Thyroid gland (tissue), 4 donors: ENCODE measurements at regions not wholly inside any gene's neighbourhood (a gene's known extent, or its start where the extent isn't known, plus 50 kb on each side); places are given as distances from the start of the nearest gene placed in this dataset.

Source experiments
- DNase-seq, 2 donors: peaks; one replicate each; pipeline ENCODE4 v3.0.0-alpha.2; 2019
- H3K27ac ChIP-seq, 3 donors: fragments of 200-600 bp; sonication (generic); 1 replicate in 2 of 3; 2 replicates in 1 of 3; pipeline ENCODE4 v1.5.1; 2016 to 2019; ENCODE audit warnings: mild to moderate bottlenecking in 1 of 3, moderate library complexity in 1 of 3
- H3K27me3 ChIP-seq: fragments of 200-600 bp; sonication (generic); one replicate; pipeline ENCODE4 v1.5.1; 2019
- H3K36me3 ChIP-seq, 2 donors: fragments of 200-600 bp; sonication (generic); one replicate each; pipeline ENCODE4 v1.5.1; 2016 to 2019
- H3K4me1 ChIP-seq, 2 donors: fragments of 200-600 bp; sonication (generic); one replicate each; pipeline ENCODE4 v1.5.1; 2017 to 2019
- H3K4me3 ChIP-seq, 3 donors: fragments of 200-600 bp; sonication (generic); replicated peaks in 1 of 3; 1 replicate in 2 of 3; 2 replicates in 1 of 3; pipeline ENCODE4 v1.5.1; 2016; ENCODE audit warnings: mild to moderate bottlenecking in 1 of 3
- H3K9me3 ChIP-seq: fragments of 200-600 bp; sonication (generic); one replicate; pipeline ENCODE4 v1.5.1; 2017
- POLR2A ChIP-seq, 2 donors: fragments of 450-650 bp; IDR thresholded peaks; one replicate each; pipeline ENCODE4 v1.6.1; 2017; ENCODE audit warnings: antibody characterized with exemption in 2 of 2, mild to moderate bottlenecking in 2 of 2, moderate library complexity in 1 of 2
- WGBS, 2 donors: methylation state at CpG; one replicate each; pipeline ENCODE4 v1.1.5; 2017; 5-methylcytosine and 5-hydroxymethylcytosine counted together
- intact Hi-C: fragments of 100-400 bp; cut with DNase I; formaldehyde crosslinking; loops from one replicate; pipeline ENCODE4 v1.15.1; 2023
- TF ChIP-seq, protein P1 (sequence below), 6 experiments: fragments of 200-600 bp in 3 of 6; fragments of 450-650 bp in 3 of 6; sonication (generic) in 3 of 6; IDR thresholded peaks; one replicate each; pipeline ENCODE4 v1.5.1; 2016 to 2019; ENCODE audit warnings: antibody characterized with exemption in 6 of 6, mild to moderate bottlenecking in 2 of 6, inconsistent platforms in 1 of 6, moderate library complexity in 1 of 6

DNA sequence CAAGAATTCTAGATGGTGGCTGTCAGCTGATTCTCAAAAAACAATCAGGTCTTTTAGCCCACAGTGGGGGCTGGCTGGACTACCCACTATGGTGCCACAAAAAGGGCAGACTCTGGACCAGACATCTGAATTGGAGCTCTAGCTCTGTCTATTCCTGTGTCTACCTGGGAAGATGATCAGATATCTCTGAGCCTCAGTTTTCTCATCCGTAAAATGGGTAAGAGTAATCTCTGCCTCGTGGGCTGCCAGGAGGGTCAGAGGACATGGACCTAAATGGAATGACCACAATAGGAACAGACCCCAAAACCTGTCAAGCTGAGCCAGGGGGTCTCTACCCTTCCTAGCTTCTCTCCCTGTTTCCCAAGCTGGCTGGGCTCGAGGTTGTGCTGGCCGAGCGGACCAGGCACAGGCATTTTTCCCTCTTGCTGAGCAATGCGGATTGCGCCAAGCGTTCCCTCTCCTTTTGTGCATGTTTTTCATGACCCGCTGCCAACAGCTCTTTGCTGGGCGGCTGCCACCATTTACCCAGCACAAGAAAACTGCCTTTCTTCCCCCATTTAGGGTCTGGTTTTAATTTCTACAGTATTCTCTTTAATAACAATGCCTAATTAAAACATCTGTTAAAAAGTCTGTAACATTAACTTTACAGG, 74.7 kb upstream of the MAFB start:
- no peaks in the 10 kb centered on the region for H3K4me1 ChIP-seq
- intact Hi-C loops, result no loop called here
- TF ChIP-seq, protein P1, sequence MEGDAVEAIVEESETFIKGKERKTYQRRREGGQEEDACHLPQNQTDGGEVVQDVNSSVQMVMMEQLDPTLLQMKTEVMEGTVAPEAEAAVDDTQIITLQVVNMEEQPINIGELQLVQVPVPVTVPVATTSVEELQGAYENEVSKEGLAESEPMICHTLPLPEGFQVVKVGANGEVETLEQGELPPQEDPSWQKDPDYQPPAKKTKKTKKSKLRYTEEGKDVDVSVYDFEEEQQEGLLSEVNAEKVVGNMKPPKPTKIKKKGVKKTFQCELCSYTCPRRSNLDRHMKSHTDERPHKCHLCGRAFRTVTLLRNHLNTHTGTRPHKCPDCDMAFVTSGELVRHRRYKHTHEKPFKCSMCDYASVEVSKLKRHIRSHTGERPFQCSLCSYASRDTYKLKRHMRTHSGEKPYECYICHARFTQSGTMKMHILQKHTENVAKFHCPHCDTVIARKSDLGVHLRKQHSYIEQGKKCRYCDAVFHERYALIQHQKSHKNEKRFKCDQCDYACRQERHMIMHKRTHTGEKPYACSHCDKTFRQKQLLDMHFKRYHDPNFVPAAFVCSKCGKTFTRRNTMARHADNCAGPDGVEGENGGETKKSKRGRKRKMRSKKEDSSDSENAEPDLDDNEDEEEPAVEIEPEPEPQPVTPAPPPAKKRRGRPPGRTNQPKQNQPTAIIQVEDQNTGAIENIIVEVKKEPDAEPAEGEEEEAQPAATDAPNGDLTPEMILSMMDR (IDR thresholded peaks at IDR 0.05), result no peak
- TF ChIP-seq POLR2A (IDR thresholded peaks at IDR 0.05), result no peak
- H3K9me3 ChIP-seq, result no peaks in the 10 kb centered on the region
- H3K4me3 ChIP-seq, result no peak overlapping the region
- no peak overlapping the region for H3K27ac ChIP-seq
- 80 to 84% methylated on average over 10 of the region's 10 CpGs for WGBS, 2 donors
- H3K36me3 ChIP-seq, result no peaks in the 10 kb centered on the region
- H3K27me3 ChIP-seq, result no peaks in the 10 kb centered on the region
- no peak for DNase-seq

DNA sequence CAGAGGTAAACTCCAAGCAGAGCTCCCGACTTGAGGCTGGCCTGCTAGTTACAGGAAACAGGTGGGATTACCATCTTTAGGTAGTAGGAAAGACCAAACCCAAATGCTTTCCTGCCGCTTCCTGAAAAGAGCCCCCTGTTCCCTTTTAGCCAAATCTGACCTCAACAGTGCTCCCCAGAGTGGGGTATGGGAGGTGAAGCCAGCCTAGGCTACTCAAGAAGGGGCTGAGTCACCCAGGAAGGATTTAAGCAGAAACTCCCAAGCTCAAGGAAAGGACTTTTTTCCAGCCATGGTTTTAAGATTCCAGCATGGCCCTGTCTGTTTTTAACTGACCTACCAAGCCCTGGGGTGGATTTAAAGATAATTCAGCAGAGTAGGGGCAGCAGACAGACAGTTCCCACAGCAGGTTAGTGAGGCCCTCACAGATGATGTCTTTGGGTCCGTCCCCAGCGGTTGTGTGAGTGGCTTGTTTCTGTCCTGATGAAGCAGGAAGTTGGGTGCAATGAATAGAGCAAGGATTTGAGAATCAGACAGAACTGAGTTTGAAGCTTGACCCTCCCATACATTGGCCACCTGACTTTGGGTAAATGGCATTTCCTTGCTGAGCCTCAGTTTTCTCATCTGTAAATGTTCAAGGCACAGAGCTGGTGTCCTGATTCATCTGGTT, 76.9 kb upstream of the MAFB start:
- DNase-seq, result no peak
- Histone ChIP-seq H3K9me3 (no peaks in the 10 kb centered on the region), H3K4me1 (no peaks in the 10 kb centered on the region), H3K36me3 (no peaks in the 10 kb centered on the region), H3K27me3 (no peaks in the 10 kb centered on the region), H3K4me3 (no peak overlapping the region), H3K27ac (no peak overlapping the region)
- WGBS, 2 donors, result 83 to 84% methylated on average over 4 of the region's 4 CpGs
- intact Hi-C loops, result no loop called here
- TF ChIP-seq POLR2A (IDR thresholded peaks at IDR 0.05), result no peak
- TF ChIP-seq, protein P1 (IDR thresholded peaks at IDR 0.05), result no peak

DNA sequence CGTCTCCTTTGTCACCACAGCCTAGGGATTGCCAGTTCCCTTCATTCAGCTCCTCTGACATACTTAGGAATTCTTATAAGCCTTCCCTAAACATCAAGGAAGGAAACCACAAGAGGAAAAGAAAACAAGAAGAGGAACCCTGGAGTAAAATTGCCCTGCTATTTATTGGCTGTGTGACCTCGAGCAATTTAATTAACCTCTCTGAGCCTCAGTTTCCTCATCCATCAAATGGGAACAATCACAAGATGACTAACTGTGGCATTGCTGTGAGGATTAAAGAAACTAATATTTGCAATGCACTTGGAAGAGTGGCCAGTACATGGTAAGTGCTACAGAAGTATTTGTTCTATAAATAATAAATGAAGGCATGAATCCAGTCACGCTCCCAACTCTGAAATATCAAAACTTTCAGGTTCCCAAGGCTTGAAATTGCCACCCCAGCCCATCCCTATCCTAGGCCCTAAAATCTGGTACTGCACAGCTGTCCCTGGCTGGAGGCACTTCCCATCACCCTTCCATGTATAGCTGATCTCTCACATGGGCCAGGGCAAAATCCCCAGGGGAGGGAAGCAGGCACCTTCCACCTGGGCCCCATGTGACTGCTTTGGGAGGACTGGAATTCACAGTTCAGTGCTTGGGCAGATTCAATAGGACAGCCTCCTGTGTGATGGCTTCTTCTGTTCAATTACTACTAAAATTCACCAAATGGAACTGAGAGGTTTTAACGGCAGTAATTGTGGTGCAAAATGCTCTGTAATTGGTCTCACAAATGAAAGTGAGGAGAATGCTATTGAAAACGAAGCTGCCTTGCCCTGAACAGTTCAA, 78.0 kb upstream of the MAFB start:
- 49 to 54% methylated on average over 5 of the region's 5 CpGs for WGBS, 2 donors
- H3K4me3 ChIP-seq, result no peak overlapping the region
- H3K36me3 ChIP-seq, result no peaks in the 10 kb centered on the region
- no peak overlapping the region for H3K27ac ChIP-seq
- no peaks in the 10 kb centered on the region for H3K27me3 ChIP-seq
- H3K4me1 ChIP-seq, result no peaks in the 10 kb centered on the region
- no peak for TF ChIP-seq POLR2A (IDR thresholded peaks at IDR 0.05)
- TF ChIP-seq, protein P1 (IDR thresholded peaks at IDR 0.05), result no peak
- no peak for DNase-seq
- no peaks in the 10 kb centered on the region for H3K9me3 ChIP-seq
- intact Hi-C loops, result no loop called here

DNA sequence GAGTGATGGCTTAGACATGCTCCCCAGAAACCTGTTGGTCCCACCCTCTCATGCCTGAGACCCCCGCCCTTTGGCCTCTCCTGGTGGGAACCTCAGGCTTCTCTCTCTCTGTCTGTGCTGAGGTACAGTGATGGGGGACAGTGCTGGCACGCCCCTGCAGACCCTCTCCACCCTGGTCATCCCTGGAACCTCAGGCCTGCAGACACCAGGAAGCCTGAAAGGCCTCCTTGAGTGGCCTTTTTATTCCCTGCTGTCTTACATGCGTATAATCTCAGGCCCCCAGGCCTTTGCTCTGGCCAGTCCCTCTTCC, 78.5 kb upstream of the MAFB start:
- Histone ChIP-seq H3K4me1 (no peaks in the 10 kb centered on the region), H3K27me3 (no peaks in the 10 kb centered on the region), H3K27ac (no peak overlapping the region), H3K9me3 (no peaks in the 10 kb centered on the region), H3K4me3 (no peak overlapping the region), H3K36me3 (no peaks in the 10 kb centered on the region)
- 86 to 91% methylated on average over 3 of the region's 3 CpGs for WGBS, 2 donors
- intact Hi-C loops, result no loop called here
- TF ChIP-seq POLR2A (IDR thresholded peaks at IDR 0.05), result no peak
- TF ChIP-seq, protein P1 (IDR thresholded peaks at IDR 0.05), result no peak
- no peak for DNase-seq

DNA sequence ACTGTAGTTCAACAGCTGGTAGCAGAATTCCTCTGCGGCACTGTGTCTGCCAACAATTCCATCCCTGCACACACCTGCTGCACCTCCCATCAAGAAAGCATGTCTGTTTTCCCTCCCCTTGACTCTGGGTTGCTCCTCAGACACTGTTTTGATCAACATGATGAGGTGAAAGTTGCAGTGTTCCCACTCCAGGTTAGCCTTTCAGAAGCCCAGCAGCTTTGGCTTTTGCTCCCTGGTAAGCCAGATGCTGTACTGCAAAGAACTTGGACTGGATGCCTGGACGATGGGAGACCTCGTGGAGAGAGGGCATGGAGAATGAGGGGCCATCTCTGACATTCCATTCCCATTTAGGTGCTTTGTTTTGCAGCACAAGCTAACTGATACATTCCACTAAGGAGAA, 79.1 kb upstream of the MAFB start:
- WGBS, 2 donors, result 81 to 90% methylated on average over 3 of the region's 3 CpGs
- intact Hi-C loops, result no loop called here
- Histone ChIP-seq H3K27me3 (no peaks in the 10 kb centered on the region), H3K36me3 (no peaks in the 10 kb centered on the region), H3K4me3 (no peak overlapping the region), H3K27ac (no peak overlapping the region), H3K9me3 (no peaks in the 10 kb centered on the region), H3K4me1 (no peaks in the 10 kb centered on the region)
- TF ChIP-seq POLR2A (IDR thresholded peaks at IDR 0.05), result no peak
- TF ChIP-seq, protein P1 (IDR thresholded peaks at IDR 0.05), result no peak
- no peak for DNase-seq
